ENCODE measurements at regions not wholly inside any gene's neighbourhood (a gene's known extent, or its start where the extent isn't known, plus 50 kb on each side); places are given as distances from the start of the nearest gene placed in this dataset.

DNA sequence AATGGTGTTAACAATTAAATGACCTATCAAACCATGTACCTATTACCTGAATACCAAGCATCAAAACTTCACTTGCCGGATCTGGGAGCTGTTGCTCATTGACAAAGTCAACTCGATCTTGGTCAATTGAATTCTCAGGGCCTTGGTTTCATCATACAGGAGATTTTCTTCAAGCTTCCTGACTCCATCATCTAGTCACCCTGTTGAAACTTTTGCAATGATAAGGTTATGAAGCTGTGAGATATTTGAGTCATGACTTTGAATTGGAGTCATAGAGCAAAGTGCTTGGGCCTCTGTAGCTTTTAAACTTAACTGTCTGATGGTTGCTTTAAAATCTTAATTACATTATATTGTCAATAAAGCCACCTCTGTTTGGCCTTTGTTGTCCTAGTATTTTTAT lies 260.9 kb downstream of the COG6 start:
- TF ChIP-seq, protein P1, sequence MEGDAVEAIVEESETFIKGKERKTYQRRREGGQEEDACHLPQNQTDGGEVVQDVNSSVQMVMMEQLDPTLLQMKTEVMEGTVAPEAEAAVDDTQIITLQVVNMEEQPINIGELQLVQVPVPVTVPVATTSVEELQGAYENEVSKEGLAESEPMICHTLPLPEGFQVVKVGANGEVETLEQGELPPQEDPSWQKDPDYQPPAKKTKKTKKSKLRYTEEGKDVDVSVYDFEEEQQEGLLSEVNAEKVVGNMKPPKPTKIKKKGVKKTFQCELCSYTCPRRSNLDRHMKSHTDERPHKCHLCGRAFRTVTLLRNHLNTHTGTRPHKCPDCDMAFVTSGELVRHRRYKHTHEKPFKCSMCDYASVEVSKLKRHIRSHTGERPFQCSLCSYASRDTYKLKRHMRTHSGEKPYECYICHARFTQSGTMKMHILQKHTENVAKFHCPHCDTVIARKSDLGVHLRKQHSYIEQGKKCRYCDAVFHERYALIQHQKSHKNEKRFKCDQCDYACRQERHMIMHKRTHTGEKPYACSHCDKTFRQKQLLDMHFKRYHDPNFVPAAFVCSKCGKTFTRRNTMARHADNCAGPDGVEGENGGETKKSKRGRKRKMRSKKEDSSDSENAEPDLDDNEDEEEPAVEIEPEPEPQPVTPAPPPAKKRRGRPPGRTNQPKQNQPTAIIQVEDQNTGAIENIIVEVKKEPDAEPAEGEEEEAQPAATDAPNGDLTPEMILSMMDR (IDR thresholded peaks at IDR 0.05; ENCODE audit: insufficient read depth, low read length, poor library complexity, severe bottlenecking) = no peak
- no peak for TF ChIP-seq EZH2phosphoT487 (conservative IDR thresholded peaks at IDR 0.05; ENCODE audit: low read length)

All from SU-DHL-6 (cell line).